ENCODE measurements at regions not wholly inside any gene's neighbourhood (a gene's known extent, or its start where the extent isn't known, plus 50 kb on each side); places are given as distances from the start of the nearest gene placed in this dataset.
"Not testable (repeated sequence)": the region's sequence is repeated elsewhere in the genome, so short reads cannot be mapped to it uniquely, and the experiment has no call there.

- FAIRE-seq; H3K9me3 Mint-ChIP-seq (ENCODE audit: unreplicated experiment); H3K9me3 ChIP-seq (ENCODE audit: insufficient read depth, low read depth, low read length); H2AFZ ChIP-seq (ENCODE audit: low read depth, low read length); H3K4me1 ChIP-seq (ENCODE audit: insufficient read depth, low read length); H3K27ac ChIP-seq (ENCODE audit: low read depth, low read length); H3K4me3 Mint-ChIP-seq (ENCODE audit: unreplicated experiment); H3K27me3 ChIP-seq (ENCODE audit: insufficient read depth, low read length); H4K20me1 ChIP-seq (ENCODE audit: insufficient read depth, low read length); H3K79me2 ChIP-seq (ENCODE audit: insufficient read depth, low read length); H3K36me3 Mint-ChIP-seq (ENCODE audit: low read depth, unreplicated experiment); H3K9ac ChIP-seq (ENCODE audit: low read length); H3K4me1 Mint-ChIP-seq (ENCODE audit: low read depth, unreplicated experiment); H3K36me3 ChIP-seq (ENCODE audit: insufficient read depth, low read length); H3K4me2 ChIP-seq (ENCODE audit: low read length); H3K27me3 Mint-ChIP-seq (ENCODE audit: low read depth, unreplicated experiment); DNase-seq (ENCODE audit: low read depth); H3K4me3 ChIP-seq (ENCODE audit: insufficient read depth, low read depth, low read length); H3K27ac Mint-ChIP-seq (ENCODE audit: unreplicated experiment): not testable (repeated sequence)
Measured at GRCh38 chr20:26373066-26373465, 676.4 kb upstream of the ZNF337 start.

- no peaks in the 10 kb centered on the region for H3K27me3 Mint-ChIP-seq (ENCODE audit: low read depth, unreplicated experiment)
- TF ChIP-seq CTCF (IDR thresholded peaks at IDR 0.05; ENCODE audit: insufficient read depth, low read depth, low read length) (no peak), EZH2 (IDR thresholded peaks at IDR 0.05; ENCODE audit: insufficient read depth, low read length) (no peak)
- peaks cover 7% of the 10 kb centered on the region for H3K9me3 Mint-ChIP-seq (ENCODE audit: unreplicated experiment)
- Histone ChIP-seq H3K4me2 (ENCODE audit: low read length) (no peak overlapping the region), H3K4me1 (ENCODE audit: insufficient read depth, low read length) (no peaks in the 10 kb centered on the region), H3K4me3 (ENCODE audit: insufficient read depth, low read depth, low read length) (no peak overlapping the region), H3K9me3 (ENCODE audit: insufficient read depth, low read depth, low read length) (no peaks in the 10 kb centered on the region), H3K36me3 (ENCODE audit: insufficient read depth, low read length) (no peaks in the 10 kb centered on the region), H3K9ac (ENCODE audit: low read length) (no peak overlapping the region), H3K27me3 (ENCODE audit: insufficient read depth, low read length) (no peaks in the 10 kb centered on the region), H4K20me1 (ENCODE audit: insufficient read depth, low read length) (no peaks in the 10 kb centered on the region), H2AFZ (ENCODE audit: low read depth, low read length) (no peak overlapping the region), H3K79me2 (ENCODE audit: insufficient read depth, low read length) (no peaks in the 10 kb centered on the region), H3K27ac (ENCODE audit: low read depth, low read length) (no peak overlapping the region)
- no peaks in the 10 kb centered on the region for H3K36me3 Mint-ChIP-seq (ENCODE audit: low read depth, unreplicated experiment)
- H3K27ac Mint-ChIP-seq (ENCODE audit: unreplicated experiment), result no peak overlapping the region
- DNase-seq (ENCODE audit: low read depth) (no peak), FAIRE-seq (no peak)
- H3K4me3 Mint-ChIP-seq (ENCODE audit: unreplicated experiment), result no peak overlapping the region
- H3K4me1 Mint-ChIP-seq (ENCODE audit: low read depth, unreplicated experiment), result no peaks in the 10 kb centered on the region
Measured at GRCh38 chr20:26354511-26354910, 657.9 kb upstream of the ZNF337 start.

GRCh38 chr20:26347396-26347795 is 650.7 kb upstream of the ZNF337 start:
- Histone ChIP-seq H3K4me1 (ENCODE audit: insufficient read depth, low read length) (no peaks in the 10 kb centered on the region), H3K9ac (ENCODE audit: low read length) (no peak overlapping the region), H3K36me3 (ENCODE audit: insufficient read depth, low read length) (no peaks in the 10 kb centered on the region), H3K4me2 (ENCODE audit: low read length) (no peak overlapping the region), H3K9me3 (ENCODE audit: insufficient read depth, low read depth, low read length) (no peaks in the 10 kb centered on the region), H2AFZ (ENCODE audit: low read depth, low read length) (no peak overlapping the region), H3K27me3 (ENCODE audit: insufficient read depth, low read length) (no peaks in the 10 kb centered on the region), H3K4me3 (ENCODE audit: insufficient read depth, low read depth, low read length) (no peak overlapping the region), H4K20me1 (ENCODE audit: insufficient read depth, low read length) (no peaks in the 10 kb centered on the region), H3K27ac (ENCODE audit: low read depth, low read length) (no peak overlapping the region), H3K79me2 (ENCODE audit: insufficient read depth, low read length) (no peaks in the 10 kb centered on the region)
- Mint-ChIP-seq H3K4me3 (ENCODE audit: unreplicated experiment) (no peak overlapping the region), H3K4me1 (ENCODE audit: low read depth, unreplicated experiment) (no peaks in the 10 kb centered on the region), H3K36me3 (ENCODE audit: low read depth, unreplicated experiment) (no peaks in the 10 kb centered on the region), H3K9me3 (ENCODE audit: unreplicated experiment) (peaks cover 3% of the 10 kb centered on the region), H3K27me3 (ENCODE audit: low read depth, unreplicated experiment) (no peaks in the 10 kb centered on the region), H3K27ac (ENCODE audit: unreplicated experiment) (no peak overlapping the region)
- TF ChIP-seq EZH2 (IDR thresholded peaks at IDR 0.05; ENCODE audit: insufficient read depth, low read length) (no peak), CTCF (IDR thresholded peaks at IDR 0.05; ENCODE audit: insufficient read depth, low read depth, low read length) (no peak)
- DNase-seq (ENCODE audit: low read depth) (no peak), FAIRE-seq (no peak)

GRCh38 chr20:26340460-26341065 is 643.9 kb upstream of the ZNF337 start:
- H3K9ac ChIP-seq (ENCODE audit: low read length); H3K4me3 ChIP-seq (ENCODE audit: insufficient read depth, low read depth, low read length); H3K36me3 Mint-ChIP-seq (ENCODE audit: low read depth, unreplicated experiment); H3K4me1 ChIP-seq (ENCODE audit: insufficient read depth, low read length); H3K27ac Mint-ChIP-seq (ENCODE audit: unreplicated experiment); H3K27me3 Mint-ChIP-seq (ENCODE audit: low read depth, unreplicated experiment); DNase-seq (ENCODE audit: low read depth); H3K36me3 ChIP-seq (ENCODE audit: insufficient read depth, low read length); H3K9me3 Mint-ChIP-seq (ENCODE audit: unreplicated experiment); H3K4me3 Mint-ChIP-seq (ENCODE audit: unreplicated experiment); H3K4me2 ChIP-seq (ENCODE audit: low read length); H3K27ac ChIP-seq (ENCODE audit: low read depth, low read length); H3K27me3 ChIP-seq (ENCODE audit: insufficient read depth, low read length); H3K79me2 ChIP-seq (ENCODE audit: insufficient read depth, low read length); FAIRE-seq; H3K9me3 ChIP-seq (ENCODE audit: insufficient read depth, low read depth, low read length); H4K20me1 ChIP-seq (ENCODE audit: insufficient read depth, low read length); H2AFZ ChIP-seq (ENCODE audit: low read depth, low read length); H3K4me1 Mint-ChIP-seq (ENCODE audit: low read depth, unreplicated experiment): not testable (repeated sequence)
